HEK293 (cell line): ENCODE measurements at regions not wholly inside any gene's neighbourhood (a gene's known extent, or its start where the extent isn't known, plus 50 kb on each side); places are given as distances from the start of the nearest gene placed in this dataset.

Source experiments
- CTCF ChIA-PET: fragments of 350-600 bp; formaldehyde crosslinking; extraction: SDS; loops from one replicate; lab custom pipeline; 2021; ENCODE audit warnings: antibody characterized with exemption; lab: Yijun Ruan, JAX
- POLR2A ChIA-PET: fragments of 300-600 bp; formaldehyde crosslinking; extraction: SDS; loops from one replicate; lab custom pipeline; 2020; ENCODE audit warnings: antibody characterized with exemption, inconsistent platforms; lab: Yijun Ruan, JAX
- H3K27ac ChIP-seq: fragments of 200-500 bp; sonication (Bioruptor generic); 2 replicates; pipeline ENCODE4 v1.5.1; 2014; ENCODE audit warnings: low read depth, low read length, control low read depth, inconsistent platforms; ENCODE audit errors: extremely low read depth
- H3K36me3 ChIP-seq, 2 experiments: fragments of 200-500 bp in 1 of 2; sonication (Bioruptor generic) in 1 of 2; 1 replicate in 1 of 2; 2 replicates in 1 of 2; pipeline ENCODE4 v1.5.1; 2014 to 2017; ENCODE audit warnings: inconsistent platforms in 2 of 2, low read length in 2 of 2; ENCODE audit not compliant: control insufficient read depth in 2 of 2, insufficient read depth in 1 of 2
- H3K4me1 ChIP-seq: fragments of 200-500 bp; sonication (Bioruptor generic); 2 replicates; pipeline ENCODE4 v1.5.1; 2014; ENCODE audit warnings: mild to moderate bottlenecking, low read length, inconsistent platforms; ENCODE audit not compliant: control insufficient read depth, insufficient read depth
- H3K4me3 ChIP-seq: 2 replicates; pipeline ENCODE4 v1.5.1; 2011; ENCODE audit warnings: low read depth, mild to moderate bottlenecking, control low read depth, low read length, moderate library complexity
- H3K9me3 ChIP-seq: fragments of 200-500 bp; sonication (Bioruptor generic); 2 replicates; pipeline ENCODE4 v1.5.1; 2014; ENCODE audit warnings: low read depth, low read length, inconsistent platforms; ENCODE audit not compliant: control insufficient read depth, insufficient read depth
- BCL11A ChIP-seq: fragments of 450-650 bp; formaldehyde crosslinking; IDR thresholded peaks from 2 replicates; pipeline ENCODE4 v1.5.1; 2016; ENCODE audit warnings: low read depth, missing biosample characterization, missing genetic modification characterization
- KLF9 ChIP-seq: fragments of 450-650 bp; formaldehyde crosslinking; IDR thresholded peaks from 2 replicates; pipeline ENCODE4 v1.5.1; 2016; ENCODE audit warnings: missing biosample characterization, missing genetic modification characterization, low read depth
- PATZ1 ChIP-seq: fragments of 450-650 bp; formaldehyde crosslinking; IDR thresholded peaks from 2 replicates; pipeline ENCODE4 v1.5.1; 2016; ENCODE audit warnings: missing biosample characterization, missing genetic modification characterization
- PRDM10 ChIP-seq: fragments of 450-650 bp; formaldehyde crosslinking; IDR thresholded peaks from 2 replicates; pipeline ENCODE4 v1.5.1; 2016; ENCODE audit warnings: missing biosample characterization, missing genetic modification characterization
- SALL2 ChIP-seq: fragments of 450-650 bp; formaldehyde crosslinking; IDR thresholded peaks from 2 replicates; pipeline ENCODE4 v1.5.0; 2017; ENCODE audit warnings: missing biosample characterization, mild to moderate bottlenecking, missing genetic modification characterization, borderline replicate concordance
- YY1 ChIP-seq: fragments of 450-650 bp; formaldehyde crosslinking; IDR thresholded peaks from 2 replicates; pipeline ENCODE4 v1.5.1; 2018; ENCODE audit warnings: missing biosample characterization, missing genetic modification characterization
- ZBTB10 ChIP-seq: fragments of 450-650 bp; formaldehyde crosslinking; IDR thresholded peaks from 2 replicates; pipeline ENCODE4 v1.5.1; 2016; ENCODE audit warnings: missing biosample characterization, missing genetic modification characterization
- ZFP69B ChIP-seq: fragments of 450-650 bp; formaldehyde crosslinking; IDR thresholded peaks from 2 replicates; pipeline ENCODE4 v1.5.1; 2016; ENCODE audit warnings: missing biosample characterization, missing genetic modification characterization
- ZNF140 ChIP-seq: fragments of 450-650 bp; formaldehyde crosslinking; IDR thresholded peaks from 2 replicates; pipeline ENCODE4 v1.5.1; 2016; ENCODE audit warnings: missing biosample characterization, missing genetic modification characterization
- ZNF514 ChIP-seq: fragments of 450-650 bp; formaldehyde crosslinking; IDR thresholded peaks from 2 replicates; pipeline ENCODE4 v1.5.1; 2016; ENCODE audit warnings: missing biosample characterization, missing genetic modification characterization
- ZNF610 ChIP-seq: fragments of 450-650 bp; formaldehyde crosslinking; IDR thresholded peaks from 2 replicates; pipeline ENCODE4 v1.5.1; 2016; ENCODE audit warnings: missing biosample characterization, missing genetic modification characterization, borderline replicate concordance
- ZNF837 ChIP-seq: fragments of 450-650 bp; formaldehyde crosslinking; IDR thresholded peaks from 2 replicates; pipeline ENCODE4 v1.5.1; 2016; ENCODE audit warnings: missing biosample characterization, missing genetic modification characterization
- ZNF843 ChIP-seq: fragments of 450-650 bp; formaldehyde crosslinking; IDR thresholded peaks from 2 replicates; pipeline ENCODE4 v1.5.1; 2016; ENCODE audit warnings: missing biosample characterization, missing genetic modification characterization
- ZSCAN5A ChIP-seq: fragments of 450-650 bp; formaldehyde crosslinking; IDR thresholded peaks from 2 replicates; pipeline ENCODE4 v1.5.1; 2016; ENCODE audit warnings: missing biosample characterization, missing genetic modification characterization
- TF ChIP-seq, protein P1 (sequence below): fragments of 450-650 bp; formaldehyde crosslinking; IDR thresholded peaks from 2 replicates; pipeline ENCODE4 v1.5.1; 2017; ENCODE audit warnings: missing biosample characterization, missing genetic modification characterization
- TF ChIP-seq, protein P2 (sequence below): fragments of 450-650 bp; IDR thresholded peaks from 2 replicates; pipeline ENCODE4 v1.5.1; 2018; ENCODE audit warnings: missing biosample characterization, mild to moderate bottlenecking, missing genetic modification characterization

GRCh38 chr5:84578226-84578625 lies 193.5 kb upstream of the EDIL3 start:
- Histone ChIP-seq H3K4me3 (no peak overlapping the region), H3K4me1 (no peaks in the 10 kb centered on the region), H3K27ac (no peak overlapping the region), H3K36me3 (no peaks in the 10 kb centered on the region), H3K9me3 (no peaks in the 10 kb centered on the region)
- TF ChIP-seq ZBTB10 (tag by site-specific recombination) = no peak
- POLR2A ChIA-PET = no interaction called here
- CTCF ChIA-PET = no interaction called here

GRCh38 chr5:84573017-84573712 lies 188.5 kb upstream of the EDIL3 start:
- POLR2A ChIA-PET = no interaction called here
- H3K27ac ChIP-seq = no peak overlapping the region
- CTCF ChIA-PET = interaction anchor here (0.6 kb wide), 1 partner anchor 102 kb away, joined by 4 read pairs; no protein-coding TSS in a partner anchor
- no peaks in the 10 kb centered on the region for H3K36me3 ChIP-seq
- no peaks in the 10 kb centered on the region for H3K9me3 ChIP-seq
- TF ChIP-seq ZNF140 (tag by site-specific recombination) (no peak), ZNF514 (tag by site-specific recombination) (no peak), YY1 (no peak), PRDM10 (tag by site-specific recombination) (no peak)
- TF ChIP-seq, protein P1, sequence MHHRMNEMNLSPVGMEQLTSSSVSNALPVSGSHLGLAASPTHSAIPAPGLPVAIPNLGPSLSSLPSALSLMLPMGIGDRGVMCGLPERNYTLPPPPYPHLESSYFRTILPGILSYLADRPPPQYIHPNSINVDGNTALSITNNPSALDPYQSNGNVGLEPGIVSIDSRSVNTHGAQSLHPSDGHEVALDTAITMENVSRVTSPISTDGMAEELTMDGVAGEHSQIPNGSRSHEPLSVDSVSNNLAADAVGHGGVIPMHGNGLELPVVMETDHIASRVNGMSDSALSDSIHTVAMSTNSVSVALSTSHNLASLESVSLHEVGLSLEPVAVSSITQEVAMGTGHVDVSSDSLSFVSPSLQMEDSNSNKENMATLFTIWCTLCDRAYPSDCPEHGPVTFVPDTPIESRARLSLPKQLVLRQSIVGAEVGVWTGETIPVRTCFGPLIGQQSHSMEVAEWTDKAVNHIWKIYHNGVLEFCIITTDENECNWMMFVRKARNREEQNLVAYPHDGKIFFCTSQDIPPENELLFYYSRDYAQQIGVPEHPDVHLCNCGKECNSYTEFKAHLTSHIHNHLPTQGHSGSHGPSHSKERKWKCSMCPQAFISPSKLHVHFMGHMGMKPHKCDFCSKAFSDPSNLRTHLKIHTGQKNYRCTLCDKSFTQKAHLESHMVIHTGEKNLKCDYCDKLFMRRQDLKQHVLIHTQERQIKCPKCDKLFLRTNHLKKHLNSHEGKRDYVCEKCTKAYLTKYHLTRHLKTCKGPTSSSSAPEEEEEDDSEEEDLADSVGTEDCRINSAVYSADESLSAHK (tag by site-specific recombination) = no peak
- no peak overlapping the region for H3K4me3 ChIP-seq
- no peaks in the 10 kb centered on the region for H3K4me1 ChIP-seq

- Histone ChIP-seq H3K4me3 (no peak overlapping the region), H3K36me3 (no peaks in the 10 kb centered on the region), H3K4me1 (no peaks in the 10 kb centered on the region), H3K27ac (no peak overlapping the region), H3K9me3 (no peaks in the 10 kb centered on the region)
- POLR2A ChIA-PET = no interaction called here
- CTCF ChIA-PET = interaction anchor here (0.6 kb wide), 1 partner anchor 699 kb away, joined by 6 read pairs; no protein-coding TSS in a partner anchor
- TF ChIP-seq ZNF843 = no peak
- TF ChIP-seq ZFP69B (tag by site-specific recombination) = no peak
- TF ChIP-seq BCL11A (tag by site-specific recombination) = no peak
- TF ChIP-seq ZNF837 (tag by site-specific recombination) = no peak
- TF ChIP-seq ZSCAN5A (tag by site-specific recombination) = no peak
- no peak for TF ChIP-seq SALL2 (tag by site-specific recombination)
- TF ChIP-seq, protein P2, sequence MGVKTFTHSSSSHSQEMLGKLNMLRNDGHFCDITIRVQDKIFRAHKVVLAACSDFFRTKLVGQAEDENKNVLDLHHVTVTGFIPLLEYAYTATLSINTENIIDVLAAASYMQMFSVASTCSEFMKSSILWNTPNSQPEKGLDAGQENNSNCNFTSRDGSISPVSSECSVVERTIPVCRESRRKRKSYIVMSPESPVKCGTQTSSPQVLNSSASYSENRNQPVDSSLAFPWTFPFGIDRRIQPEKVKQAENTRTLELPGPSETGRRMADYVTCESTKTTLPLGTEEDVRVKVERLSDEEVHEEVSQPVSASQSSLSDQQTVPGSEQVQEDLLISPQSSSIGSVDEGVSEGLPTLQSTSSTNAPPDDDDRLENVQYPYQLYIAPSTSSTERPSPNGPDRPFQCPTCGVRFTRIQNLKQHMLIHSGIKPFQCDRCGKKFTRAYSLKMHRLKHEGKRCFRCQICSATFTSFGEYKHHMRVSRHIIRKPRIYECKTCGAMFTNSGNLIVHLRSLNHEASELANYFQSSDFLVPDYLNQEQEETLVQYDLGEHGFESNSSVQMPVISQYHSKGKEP (tag by site-specific recombination) = no peak
- TF ChIP-seq ZNF610 = no peak
- no peak for TF ChIP-seq KLF9 (tag by site-specific recombination)
- no peak for TF ChIP-seq PATZ1 (tag by site-specific recombination)
Measured at GRCh38 chr5:84569307-84569706, 184.6 kb upstream of the EDIL3 start.
